ENCODE measurements at regions not wholly inside any gene's neighbourhood (a gene's known extent, or its start where the extent isn't known, plus 50 kb on each side); places are given as distances from the start of the nearest gene placed in this dataset.

- ChIA-PET CTCF (no interaction called here), POLR2A (no interaction called here)
- no peaks in the 10 kb centered on the region for H3K36me3 ChIP-seq (replicated peaks in 1 of 2; ENCODE audit: control extremely low read depth in 1 of 2, control insufficient read depth in 1 of 2, extremely low read depth in 1 of 2, insufficient read depth in 2 of 2, low read length in 1 of 2)
- H2AFZ ChIP-seq (ENCODE audit: insufficient read depth, low read depth, low read length, poor library complexity, severe bottlenecking) = no peak overlapping the region
- no peaks in the 10 kb centered on the region for H4K20me1 ChIP-seq (ENCODE audit: control insufficient read depth, insufficient read depth, low read length, poor library complexity, severe bottlenecking)
- no peaks in the 10 kb centered on the region for H3K79me2 ChIP-seq (ENCODE audit: control insufficient read depth, insufficient read depth, low read length)
- H3K4me1 ChIP-seq (ENCODE audit: control insufficient read depth in 2 of 2, insufficient read depth in 2 of 2, low read length in 2 of 2) = no peaks in the 10 kb centered on the region
- Mint-ChIP-seq H3K27me3 (no peaks in the 10 kb centered on the region), H3K27ac (no peak overlapping the region), H3K4me3 (no peak overlapping the region), H3K9me3 (ENCODE audit: insufficient read depth) (no peaks in the 10 kb centered on the region), H3K4me1 (no peaks in the 10 kb centered on the region)
- intact Hi-C loops (cut with micrococcal nuclease) = no loop called here
- H3K4me2 ChIP-seq (replicated peaks; ENCODE audit: low read depth, low read length, poor library complexity, severe bottlenecking) = no peak overlapping the region
- no peak for TF ChIP-seq EZH2 (IDR thresholded peaks at IDR 0.05; ENCODE audit: borderline replicate concordance, insufficient read depth, low read depth, low read length, poor library complexity, severe bottlenecking)
- TF ChIP-seq CTCF (IDR thresholded peaks at IDR 0.05) = no peak
- no peak overlapping the region for H3K4me3 ChIP-seq (ENCODE audit: control extremely low read depth in 1 of 5, extremely low read depth in 1 of 5, insufficient read depth in 1 of 5, low read depth in 2 of 5, low read length in 4 of 5)
- WGBS (ENCODE audit: insufficient coverage) = 78% methylated on average over 1 of the region's 2 CpGs
- DNase-seq = no peak
- H3K27ac ChIP-seq (ENCODE audit: low read length in 2 of 2) = no peak overlapping the region
- H3K27me3 ChIP-seq (replicated peaks in 1 of 4; ENCODE audit: control extremely low read depth in 1 of 4, control insufficient read depth in 3 of 4, insufficient read depth in 4 of 4, low read length in 3 of 4) = no peaks in the 10 kb centered on the region
- H3K9ac ChIP-seq (ENCODE audit: low read length) = no peak overlapping the region
- no peak for ATAC-seq (ENCODE audit: low read depth)
- no peaks in the 10 kb centered on the region for H3K9me3 ChIP-seq (ENCODE audit: control extremely low read depth in 1 of 3, control insufficient read depth in 2 of 3, insufficient read depth in 1 of 3, low read length in 2 of 3)
Measured at GRCh38 chr18:6628187-6628586, 101.3 kb upstream of the ARHGAP28 start.

- Histone ChIP-seq H3K27me3 (replicated peaks in 1 of 4; ENCODE audit: control extremely low read depth in 1 of 4, control insufficient read depth in 3 of 4, insufficient read depth in 4 of 4, low read length in 3 of 4) (no peaks in the 10 kb centered on the region), H3K4me2 (replicated peaks; ENCODE audit: low read depth, low read length, poor library complexity, severe bottlenecking) (no peak overlapping the region), H3K9me3 (ENCODE audit: control extremely low read depth in 1 of 3, control insufficient read depth in 2 of 3, insufficient read depth in 1 of 3, low read length in 2 of 3) (no peaks in the 10 kb centered on the region), H3K36me3 (replicated peaks in 1 of 2; ENCODE audit: control extremely low read depth in 1 of 2, control insufficient read depth in 1 of 2, extremely low read depth in 1 of 2, insufficient read depth in 2 of 2, low read length in 1 of 2) (no peaks in the 10 kb centered on the region), H3K27ac (ENCODE audit: low read length in 2 of 2) (no peak overlapping the region), H3K4me3 (ENCODE audit: control extremely low read depth in 1 of 5, extremely low read depth in 1 of 5, insufficient read depth in 1 of 5, low read depth in 2 of 5, low read length in 4 of 5) (no peak overlapping the region), H3K79me2 (ENCODE audit: control insufficient read depth, insufficient read depth, low read length) (no peaks in the 10 kb centered on the region), H4K20me1 (ENCODE audit: control insufficient read depth, insufficient read depth, low read length, poor library complexity, severe bottlenecking) (no peaks in the 10 kb centered on the region), H3K4me1 (ENCODE audit: control insufficient read depth in 2 of 2, insufficient read depth in 2 of 2, low read length in 2 of 2) (no peaks in the 10 kb centered on the region), H2AFZ (ENCODE audit: insufficient read depth, low read depth, low read length, poor library complexity, severe bottlenecking) (no peak overlapping the region), H3K9ac (ENCODE audit: low read length) (no peak overlapping the region)
- 100% methylated on average over 2 of the region's 5 CpGs for WGBS (ENCODE audit: insufficient coverage)
- H3K27ac Mint-ChIP-seq = no peak overlapping the region
- POLR2A ChIA-PET = no interaction called here
- DNase-seq (no peak), ATAC-seq (ENCODE audit: low read depth) (no peak)
- H3K27me3 Mint-ChIP-seq = no peaks in the 10 kb centered on the region
- H3K4me1 Mint-ChIP-seq = no peaks in the 10 kb centered on the region
- CTCF ChIA-PET = no interaction called here
- TF ChIP-seq EZH2 (IDR thresholded peaks at IDR 0.05; ENCODE audit: borderline replicate concordance, insufficient read depth, low read depth, low read length, poor library complexity, severe bottlenecking) = no peak
- TF ChIP-seq CTCF (IDR thresholded peaks at IDR 0.05) = no peak
- intact Hi-C loops (cut with micrococcal nuclease) = no loop called here
- H3K9me3 Mint-ChIP-seq (ENCODE audit: insufficient read depth) = no peaks in the 10 kb centered on the region
- H3K4me3 Mint-ChIP-seq = no peak overlapping the region
Measured at GRCh38 chr18:6629635-6630140, 99.8 kb upstream of the ARHGAP28 start.
